ENCODE measurements at regions not wholly inside any gene's neighbourhood (a gene's known extent, or its start where the extent isn't known, plus 50 kb on each side); places are given as distances from the start of the nearest gene placed in this dataset.

DNA sequence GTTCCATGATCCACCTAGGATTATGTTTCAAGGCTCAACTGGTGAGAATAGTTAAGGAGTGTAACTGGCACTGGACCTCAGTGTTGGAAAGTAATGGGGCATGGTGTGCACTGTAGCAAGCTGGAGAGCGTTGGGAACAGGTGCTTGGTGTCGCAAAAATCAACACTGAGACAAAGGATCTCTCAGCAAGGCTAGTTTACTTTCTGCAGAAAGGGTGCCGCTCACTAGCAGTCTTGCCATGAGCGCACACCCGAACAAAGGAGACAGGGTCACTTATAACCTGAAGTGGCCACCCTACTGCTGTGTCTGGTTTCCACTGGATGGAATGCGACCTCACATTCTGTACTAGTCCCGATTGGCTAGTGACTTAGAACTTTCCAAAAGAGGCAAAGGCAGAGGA is 133.2 kb downstream of the TMEM17 start:
- peaks cover 9% of the 10 kb centered on the region for H3K9me3 Mint-ChIP-seq
- no peak overlapping the region for H3K27ac Mint-ChIP-seq
- H3K4me1 Mint-ChIP-seq (ENCODE audit: low read depth) = no peaks in the 10 kb centered on the region
- H3K4me3 Mint-ChIP-seq = no peak overlapping the region
- DNase-seq (ENCODE audit: low spot score) = no peak
- no peaks in the 10 kb centered on the region for H3K27me3 Mint-ChIP-seq (ENCODE audit: low read depth)
- peaks cover 2% of the 10 kb centered on the region for H3K36me3 Mint-ChIP-seq (ENCODE audit: low read depth)

- H3K4me3 Mint-ChIP-seq = no peak overlapping the region
- H3K4me1 Mint-ChIP-seq (ENCODE audit: low read depth) = no peaks in the 10 kb centered on the region
- DNase-seq (ENCODE audit: low spot score) = no peak
- H3K27me3 Mint-ChIP-seq (ENCODE audit: low read depth) = no peaks in the 10 kb centered on the region
- H3K27ac Mint-ChIP-seq = no peak overlapping the region
- H3K36me3 Mint-ChIP-seq (ENCODE audit: low read depth) = peaks cover 2% of the 10 kb centered on the region
- H3K9me3 Mint-ChIP-seq = peaks cover 9% of the 10 kb centered on the region
These were observed 135.4 kb downstream of the TMEM17 start for GRCh38 chr2:62370321-62371250.

DNA sequence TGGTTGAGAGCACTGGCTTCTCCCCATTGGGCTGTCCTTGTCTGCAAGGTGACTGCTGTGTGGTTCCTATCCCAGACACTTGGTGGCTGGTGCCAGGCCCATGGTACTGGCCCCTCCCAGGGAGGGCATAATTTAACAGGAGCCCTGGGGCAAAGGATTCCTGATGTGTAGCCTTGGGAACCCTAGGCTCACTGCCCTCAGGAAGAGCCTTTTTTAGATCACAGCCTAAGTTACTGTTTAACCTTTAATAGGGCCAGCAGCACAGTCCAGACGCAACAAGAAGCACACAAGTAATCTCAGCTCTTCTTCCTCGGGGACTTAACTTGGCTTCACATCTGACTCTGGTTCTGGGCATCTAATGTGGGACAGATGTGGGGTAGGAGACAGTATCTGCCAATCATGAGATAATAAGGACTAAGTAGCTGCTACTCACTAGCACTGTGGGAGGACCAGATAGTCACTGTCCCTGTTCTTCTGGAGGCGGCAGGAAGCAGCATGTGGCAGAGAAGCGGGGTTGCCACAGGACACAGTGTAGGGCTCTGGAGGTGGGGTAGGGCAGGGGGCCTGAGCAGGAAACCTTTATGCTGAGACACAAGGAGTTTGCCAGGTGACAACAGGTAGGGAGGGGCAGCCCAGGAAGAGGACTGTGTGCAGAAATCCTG is 136.3 kb downstream of the TMEM17 start:
- Mint-ChIP-seq H3K36me3 (ENCODE audit: low read depth) (peaks cover 2% of the 10 kb centered on the region), H3K4me3 (no peak overlapping the region), H3K9me3 (peaks cover 9% of the 10 kb centered on the region), H3K27me3 (ENCODE audit: low read depth) (no peaks in the 10 kb centered on the region), H3K4me1 (ENCODE audit: low read depth) (no peaks in the 10 kb centered on the region), H3K27ac (no peak overlapping the region)
- DNase-seq (ENCODE audit: low spot score) = no peak

- no peaks in the 10 kb centered on the region for H3K36me3 Mint-ChIP-seq (ENCODE audit: low read depth)
- no peaks in the 10 kb centered on the region for H3K27me3 Mint-ChIP-seq (ENCODE audit: low read depth)
- H3K4me3 Mint-ChIP-seq = no peak overlapping the region
- H3K27ac Mint-ChIP-seq = no peak overlapping the region
- no peaks in the 10 kb centered on the region for H3K4me1 Mint-ChIP-seq (ENCODE audit: low read depth)
- no peaks in the 10 kb centered on the region for H3K9me3 Mint-ChIP-seq
- no peak for DNase-seq (ENCODE audit: low spot score)
These were observed 141.0 kb downstream of the TMEM17 start for GRCh38 chr2:62364791-62365528.

DNA sequence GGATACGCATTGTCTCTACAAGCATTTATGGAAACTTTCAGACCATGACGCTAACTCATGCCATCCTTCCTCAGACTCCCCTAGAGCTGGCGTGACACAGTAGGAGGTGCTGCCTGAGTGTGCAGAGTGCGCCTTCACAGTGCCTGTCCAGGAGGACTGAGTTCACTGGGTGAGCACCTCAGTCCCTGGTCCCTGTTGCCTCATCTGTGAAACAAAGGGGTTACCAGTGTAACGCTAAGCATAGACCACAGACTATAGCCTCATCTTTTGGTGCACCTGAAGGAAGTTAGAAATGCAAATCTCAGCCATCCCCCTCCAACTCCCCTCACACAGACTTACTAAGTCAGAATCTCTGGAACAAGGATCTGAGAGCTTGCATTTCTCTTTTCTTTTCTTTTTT is 142.8 kb downstream of the TMEM17 start:
- Mint-ChIP-seq H3K9me3 (no peaks in the 10 kb centered on the region), H3K27ac (no peak overlapping the region), H3K4me1 (ENCODE audit: low read depth) (no peaks in the 10 kb centered on the region), H3K36me3 (ENCODE audit: low read depth) (no peaks in the 10 kb centered on the region), H3K27me3 (ENCODE audit: low read depth) (no peaks in the 10 kb centered on the region), H3K4me3 (no peak overlapping the region)
- no peak for DNase-seq (ENCODE audit: low spot score)

GRCh38 chr2:62362561-62362960 is 143.4 kb downstream of the TMEM17 start:
- no peaks in the 10 kb centered on the region for H3K27me3 Mint-ChIP-seq (ENCODE audit: low read depth)
- DNase-seq (ENCODE audit: low spot score) = no peak
- H3K4me3 Mint-ChIP-seq = no peak overlapping the region
- H3K4me1 Mint-ChIP-seq (ENCODE audit: low read depth) = no peaks in the 10 kb centered on the region
- H3K27ac Mint-ChIP-seq = no peak overlapping the region
- no peaks in the 10 kb centered on the region for H3K36me3 Mint-ChIP-seq (ENCODE audit: low read depth)
- H3K9me3 Mint-ChIP-seq = no peaks in the 10 kb centered on the region

DNA sequence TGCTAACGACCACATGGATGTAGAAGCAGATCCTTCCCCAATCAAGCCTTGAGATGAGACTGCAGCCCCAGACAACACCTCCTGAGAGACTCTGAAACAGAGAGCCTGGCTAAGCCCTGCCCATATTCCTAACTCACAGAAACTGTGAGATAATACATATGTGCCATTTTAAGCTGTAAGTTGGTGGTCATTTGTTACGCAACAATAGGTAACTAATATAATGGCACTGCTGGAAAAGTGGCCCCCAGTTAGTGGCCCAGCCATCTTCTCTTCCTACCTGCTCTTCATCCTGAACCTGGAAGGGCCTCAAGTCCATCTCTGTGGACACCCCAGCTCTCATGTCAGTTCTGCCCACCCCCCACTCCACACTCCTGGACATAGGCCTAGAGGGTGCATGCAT is 144.0 kb downstream of the TMEM17 start:
- Mint-ChIP-seq H3K4me3 (no peak overlapping the region), H3K27me3 (ENCODE audit: low read depth) (no peaks in the 10 kb centered on the region), H3K36me3 (ENCODE audit: low read depth) (no peaks in the 10 kb centered on the region), H3K27ac (no peak overlapping the region), H3K4me1 (ENCODE audit: low read depth) (no peaks in the 10 kb centered on the region), H3K9me3 (no peaks in the 10 kb centered on the region)
- DNase-seq (ENCODE audit: low spot score) = no peak

GRCh38 chr2:62354771-62355561 is 151.0 kb downstream of the TMEM17 start:
- no peak overlapping the region for H3K4me3 Mint-ChIP-seq
- H3K27ac Mint-ChIP-seq = no peak overlapping the region
- peaks cover 2% of the 10 kb centered on the region for H3K36me3 Mint-ChIP-seq (ENCODE audit: low read depth)
- H3K27me3 Mint-ChIP-seq (ENCODE audit: low read depth) = no peaks in the 10 kb centered on the region
- DNase-seq (ENCODE audit: low spot score) = no peak
- H3K9me3 Mint-ChIP-seq = peaks cover 7% of the 10 kb centered on the region
- no peaks in the 10 kb centered on the region for H3K4me1 Mint-ChIP-seq (ENCODE audit: low read depth)

DNA sequence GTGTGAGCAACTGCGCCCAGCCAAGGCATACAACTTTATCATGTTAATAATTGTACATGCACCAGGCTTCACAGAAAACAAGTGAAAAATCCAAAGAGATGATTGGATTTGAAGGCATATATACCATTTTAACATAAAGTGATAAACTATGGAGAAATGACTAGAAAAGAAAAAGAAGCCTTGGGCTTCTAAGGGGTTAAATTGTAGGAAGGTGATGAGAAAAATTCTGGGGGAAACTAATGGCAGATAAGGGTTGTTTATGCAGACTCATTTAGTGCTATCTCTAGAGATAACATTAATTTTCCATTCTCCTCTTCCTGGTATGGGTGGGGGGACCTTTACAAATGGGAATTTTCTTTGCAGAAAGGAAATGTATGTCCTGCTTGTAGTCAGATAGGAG is 154.0 kb downstream of the TMEM17 start:
- H3K36me3 Mint-ChIP-seq (ENCODE audit: low read depth) = peaks cover 2% of the 10 kb centered on the region

DNA sequence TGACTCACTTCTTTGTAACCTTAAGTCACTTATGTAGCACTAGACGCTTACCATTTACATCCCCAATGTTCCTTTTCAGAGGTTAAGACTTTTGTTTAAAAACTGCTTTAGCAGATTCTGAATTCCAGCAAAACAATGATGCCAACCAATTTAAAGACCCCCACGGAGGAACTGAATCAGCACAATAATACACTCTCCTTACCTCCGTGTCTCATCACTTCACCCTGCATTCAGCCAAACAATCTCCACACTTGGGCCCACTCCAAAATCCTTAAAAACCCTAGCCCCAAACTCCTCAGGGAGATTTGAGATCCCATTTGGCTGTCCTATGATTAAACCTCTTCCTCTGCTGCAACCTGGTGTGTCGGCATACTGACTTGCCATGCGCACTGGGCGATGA is 153.9 kb downstream of the B3GNT2 start:
- H3K27me3 Mint-ChIP-seq (ENCODE audit: low read depth) = no peaks in the 10 kb centered on the region
- H3K4me1 Mint-ChIP-seq (ENCODE audit: low read depth) = no peaks in the 10 kb centered on the region
- peaks cover 7% of the 10 kb centered on the region for H3K9me3 Mint-ChIP-seq
- DNase-seq (ENCODE audit: low spot score) = no peak
- H3K4me3 Mint-ChIP-seq = no peak overlapping the region
- peaks cover 2% of the 10 kb centered on the region for H3K36me3 Mint-ChIP-seq (ENCODE audit: low read depth)
- H3K27ac Mint-ChIP-seq = no peak overlapping the region

More for the DNA sequence above, 154.0 kb downstream of the TMEM17 start:
- no peak overlapping the region for H3K27ac Mint-ChIP-seq
- no peak for DNase-seq (ENCODE audit: low spot score)
- no peaks in the 10 kb centered on the region for H3K27me3 Mint-ChIP-seq (ENCODE audit: low read depth)
- H3K4me3 Mint-ChIP-seq = no peak overlapping the region
- H3K9me3 Mint-ChIP-seq = peaks cover 7% of the 10 kb centered on the region
- H3K4me1 Mint-ChIP-seq (ENCODE audit: low read depth) = no peaks in the 10 kb centered on the region

GRCh38 chr2:62348700-62349099 is 152.8 kb downstream of the B3GNT2 start:
- H3K4me3 Mint-ChIP-seq = no peak overlapping the region
- H3K27ac Mint-ChIP-seq = no peak overlapping the region
- no peaks in the 10 kb centered on the region for H3K27me3 Mint-ChIP-seq (ENCODE audit: low read depth)
- peaks cover 2% of the 10 kb centered on the region for H3K36me3 Mint-ChIP-seq (ENCODE audit: low read depth)
- H3K9me3 Mint-ChIP-seq = peaks cover 7% of the 10 kb centered on the region
- no peaks in the 10 kb centered on the region for H3K4me1 Mint-ChIP-seq (ENCODE audit: low read depth)
- no peak for DNase-seq (ENCODE audit: low spot score)

DNA sequence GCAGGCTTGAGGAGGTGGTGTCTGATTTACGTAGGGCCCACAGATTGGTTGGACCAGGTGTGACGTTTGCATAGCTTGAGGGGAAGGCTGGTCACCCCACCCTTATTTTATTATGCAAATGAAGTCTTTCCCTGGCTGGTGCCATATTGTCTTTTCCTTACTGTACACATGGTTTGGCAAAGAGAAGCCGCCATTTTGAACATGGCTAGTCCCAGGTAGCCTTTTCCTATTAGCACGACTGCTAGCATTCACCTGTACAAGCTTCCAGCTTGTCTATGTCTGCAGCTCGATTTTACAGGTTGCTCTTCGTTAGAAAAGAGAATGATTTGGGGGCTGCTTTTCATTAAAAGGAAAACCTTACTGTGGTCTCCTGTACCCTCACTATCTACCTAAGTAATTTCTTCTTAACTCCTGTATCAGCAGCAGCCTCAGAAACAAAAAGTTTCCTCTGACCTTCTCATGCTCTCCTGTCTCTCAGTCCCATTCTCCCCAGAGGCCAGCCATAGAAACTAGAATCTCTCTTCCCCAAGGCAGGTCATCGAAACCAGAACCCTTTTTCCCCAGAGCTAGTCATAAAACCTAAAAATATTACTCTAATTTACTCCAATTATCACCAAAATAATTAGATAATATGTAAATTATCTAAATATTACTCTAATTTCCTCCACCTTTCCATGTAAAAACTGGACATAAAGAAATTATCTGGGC is 151.8 kb downstream of the B3GNT2 start:
- DNase-seq (ENCODE audit: low spot score) = no peak
- no peak overlapping the region for H3K4me3 Mint-ChIP-seq
- no peaks in the 10 kb centered on the region for H3K27me3 Mint-ChIP-seq (ENCODE audit: low read depth)
- H3K9me3 Mint-ChIP-seq = peaks cover 7% of the 10 kb centered on the region
- no peaks in the 10 kb centered on the region for H3K4me1 Mint-ChIP-seq (ENCODE audit: low read depth)
- H3K36me3 Mint-ChIP-seq (ENCODE audit: low read depth) = peaks cover 2% of the 10 kb centered on the region
- no peak overlapping the region for H3K27ac Mint-ChIP-seq

GRCh38 chr2:62344472-62344871 is 148.6 kb downstream of the B3GNT2 start:
- DNase-seq (ENCODE audit: low spot score) = no peak
- H3K4me3 Mint-ChIP-seq = no peak overlapping the region
- no peaks in the 10 kb centered on the region for H3K36me3 Mint-ChIP-seq (ENCODE audit: low read depth)
- no peaks in the 10 kb centered on the region for H3K27me3 Mint-ChIP-seq (ENCODE audit: low read depth)
- no peak overlapping the region for H3K27ac Mint-ChIP-seq
- H3K4me1 Mint-ChIP-seq (ENCODE audit: low read depth) = no peaks in the 10 kb centered on the region
- no peaks in the 10 kb centered on the region for H3K9me3 Mint-ChIP-seq

All from T-helper 2 cell treated with Interferon-gamma antibody and Interleukin-4, amounts not matched to agents 5 μg/mL and 100 μg/mL, for 36 hours (primary cell).